Sigmoid colon (tissue), 6 donors: ENCODE measurements at regions not wholly inside any gene's neighbourhood (a gene's known extent, or its start where the extent isn't known, plus 50 kb on each side); places are given as distances from the start of the nearest gene placed in this dataset.

Experiments used
- DNase-seq: peaks from one replicate; pipeline ENCODE4 v3.0.0-alpha.2; 2019
- H3K27ac ChIP-seq, 4 donors: fragments of 200-600 bp; sonication (generic); one replicate each; pipeline ENCODE4 v1.5.1; 2016 to 2019; ENCODE audit warnings: mild to moderate bottlenecking in 1 of 4
- H3K27me3 ChIP-seq, 3 donors: fragments of 200-600 bp; sonication (generic); one replicate each; pipeline ENCODE4 v1.5.1; 2019; ENCODE audit warnings: mild to moderate bottlenecking in 1 of 3
- H3K36me3 ChIP-seq, 4 donors: fragments of 200-600 bp; sonication (generic); one replicate each; pipeline ENCODE4 v1.5.1; 2016 to 2019
- H3K4me1 ChIP-seq, 4 donors: fragments of 200-600 bp; sonication (generic); one replicate each; pipeline ENCODE4 v1.5.1; 2017 to 2019
- H3K4me3 ChIP-seq, 4 donors: fragments of 200-600 bp; sonication (generic); one replicate each; pipeline ENCODE4 v1.5.1; 2017 to 2019; ENCODE audit warnings: mild to moderate bottlenecking in 2 of 4, moderate library complexity in 1 of 4
- H3K9me3 ChIP-seq, 4 donors: fragments of 200-600 bp in 3 of 4; sonication (generic) in 3 of 4; one replicate each; pipeline versions ENCODE4 v1.5.1 to v1.6.1; 2013 to 2019
- EP300 ChIP-seq, 4 donors: sonication (generic); formaldehyde crosslinking; IDR thresholded peaks; one replicate each; pipeline ENCODE4 v1.6.1; 2017; ENCODE audit warnings: antibody characterized with exemption in 4 of 4
- POLR2A ChIP-seq, 2 donors: fragments of 450-650 bp; IDR thresholded peaks; one replicate each; pipeline ENCODE4 v1.6.1; 2016; ENCODE audit warnings: antibody characterized with exemption in 2 of 2, mild to moderate bottlenecking in 2 of 2, moderate library complexity in 2 of 2
- POLR2AphosphoS5 ChIP-seq, 4 donors: sonication (generic); formaldehyde crosslinking; IDR thresholded peaks; one replicate each; pipeline ENCODE4 v1.6.1; 2017; ENCODE audit warnings: antibody characterized with exemption in 4 of 4
- WGBS, 2 donors: extraction: QIAGEN DNeasy Blood & Tissue Kit; methylation state at CpG; one replicate each; pipeline ENCODE4 v1.1.7; 2013; 5-methylcytosine and 5-hydroxymethylcytosine counted together
- intact Hi-C: fragments of 100-400 bp; cut with DNase I; formaldehyde crosslinking; loops from one replicate; pipeline ENCODE4 v1.15.1; 2023
- TF ChIP-seq, protein P1 (sequence below), 4 experiments: fragments of 450-650 bp in 3 of 4; fragments of 200-600 bp in 1 of 4; IDR thresholded peaks; one replicate each; pipeline ENCODE4 v1.5.1; 2016 to 2019; ENCODE audit warnings: antibody characterized with exemption in 4 of 4, mild to moderate bottlenecking in 3 of 4, moderate library complexity in 2 of 4
- donor health status: healthy with polysubstance abuse.
- donor health status: healthy.

DNA sequence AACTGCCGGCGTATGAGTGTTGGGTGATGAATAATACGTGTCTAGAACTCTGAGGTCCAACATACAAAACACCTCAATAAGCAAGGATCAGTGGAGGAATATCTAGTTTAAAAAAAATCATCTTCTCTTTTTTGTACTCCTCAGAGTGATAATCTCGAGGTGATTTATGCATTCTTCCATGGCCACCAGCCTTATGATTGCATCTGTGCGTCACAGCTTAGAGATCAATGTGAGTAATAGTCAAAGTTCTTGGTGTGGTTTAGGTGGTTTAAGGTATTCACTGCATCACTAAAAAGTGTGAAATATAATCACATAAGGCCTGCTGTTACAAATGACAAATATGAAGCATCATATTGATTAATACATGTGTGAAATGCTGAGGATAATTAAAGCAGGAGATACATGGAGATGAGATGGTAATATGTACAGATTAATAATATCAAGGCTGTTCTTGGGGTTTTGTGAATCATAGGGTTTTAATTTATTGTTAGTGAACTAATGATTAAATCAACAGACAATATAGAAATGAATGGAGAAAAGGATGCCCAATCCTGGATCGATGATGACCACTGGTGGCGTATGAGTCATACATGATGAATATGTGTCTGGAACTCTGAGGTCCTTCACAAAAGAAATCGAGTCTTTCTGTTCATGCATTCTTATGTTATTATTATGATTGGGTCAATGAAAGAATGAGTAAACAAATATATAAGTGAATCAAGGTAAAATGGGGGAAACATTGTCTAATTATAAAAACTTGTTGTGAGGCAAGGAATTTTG lies 68.8 kb upstream of the RTL1 start:
- intact Hi-C loops = no loop called here
- Histone ChIP-seq H3K36me3 (no peaks in the 10 kb centered on the region), H3K27ac (no peak overlapping the region), H3K9me3 (no peaks in the 10 kb centered on the region), H3K4me1 (no peaks in the 10 kb centered on the region), H3K27me3 (no peaks in the 10 kb centered on the region), H3K4me3 (no peak overlapping the region)
- DNase-seq = no peak
- 86 to 89% methylated on average over 8 of the region's 8 CpGs for WGBS, 2 donors
- TF ChIP-seq EP300 (IDR thresholded peaks at IDR 0.05) = no peak
- no peak for TF ChIP-seq POLR2AphosphoS5 (IDR thresholded peaks at IDR 0.05)
- TF ChIP-seq, protein P1, sequence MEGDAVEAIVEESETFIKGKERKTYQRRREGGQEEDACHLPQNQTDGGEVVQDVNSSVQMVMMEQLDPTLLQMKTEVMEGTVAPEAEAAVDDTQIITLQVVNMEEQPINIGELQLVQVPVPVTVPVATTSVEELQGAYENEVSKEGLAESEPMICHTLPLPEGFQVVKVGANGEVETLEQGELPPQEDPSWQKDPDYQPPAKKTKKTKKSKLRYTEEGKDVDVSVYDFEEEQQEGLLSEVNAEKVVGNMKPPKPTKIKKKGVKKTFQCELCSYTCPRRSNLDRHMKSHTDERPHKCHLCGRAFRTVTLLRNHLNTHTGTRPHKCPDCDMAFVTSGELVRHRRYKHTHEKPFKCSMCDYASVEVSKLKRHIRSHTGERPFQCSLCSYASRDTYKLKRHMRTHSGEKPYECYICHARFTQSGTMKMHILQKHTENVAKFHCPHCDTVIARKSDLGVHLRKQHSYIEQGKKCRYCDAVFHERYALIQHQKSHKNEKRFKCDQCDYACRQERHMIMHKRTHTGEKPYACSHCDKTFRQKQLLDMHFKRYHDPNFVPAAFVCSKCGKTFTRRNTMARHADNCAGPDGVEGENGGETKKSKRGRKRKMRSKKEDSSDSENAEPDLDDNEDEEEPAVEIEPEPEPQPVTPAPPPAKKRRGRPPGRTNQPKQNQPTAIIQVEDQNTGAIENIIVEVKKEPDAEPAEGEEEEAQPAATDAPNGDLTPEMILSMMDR (IDR thresholded peaks at IDR 0.05) = no peak
- no peak for TF ChIP-seq POLR2A (IDR thresholded peaks at IDR 0.05)

DNA sequence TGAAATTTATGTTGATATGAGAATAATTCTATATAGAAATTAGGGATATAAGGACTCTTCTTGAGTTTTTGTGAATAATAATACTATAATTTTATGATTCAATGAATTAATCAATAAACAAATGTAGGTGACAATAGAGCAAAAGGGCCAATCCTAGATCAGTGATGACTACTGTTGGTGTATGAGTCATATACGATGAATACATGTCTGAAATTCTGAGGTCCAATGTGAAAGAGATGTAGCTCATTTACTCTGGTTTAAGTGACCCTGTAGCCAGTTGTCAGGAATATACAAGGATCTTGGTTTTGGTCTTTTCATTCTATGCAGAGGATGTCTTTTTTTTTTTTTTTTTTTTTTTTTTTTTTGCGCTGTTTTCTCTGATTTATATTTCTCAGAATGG lies 72.1 kb upstream of the RTL1 start:
- DNase-seq = no peak
- H3K27me3 ChIP-seq = no peaks in the 10 kb centered on the region
- TF ChIP-seq, protein P1 (IDR thresholded peaks at IDR 0.05) = no peak
- no peak for TF ChIP-seq EP300 (IDR thresholded peaks at IDR 0.05)
- TF ChIP-seq POLR2A (IDR thresholded peaks at IDR 0.05) = no peak
- no peak for TF ChIP-seq POLR2AphosphoS5 (IDR thresholded peaks at IDR 0.05)
- no peak overlapping the region for H3K27ac ChIP-seq
- no peaks in the 10 kb centered on the region for H3K36me3 ChIP-seq
- no peaks in the 10 kb centered on the region for H3K9me3 ChIP-seq
- intact Hi-C loops = no loop called here
- no peaks in the 10 kb centered on the region for H3K4me1 ChIP-seq
- 84 to 86% methylated on average over 2 of the region's 2 CpGs for WGBS, 2 donors
- H3K4me3 ChIP-seq = no peak overlapping the region

DNA sequence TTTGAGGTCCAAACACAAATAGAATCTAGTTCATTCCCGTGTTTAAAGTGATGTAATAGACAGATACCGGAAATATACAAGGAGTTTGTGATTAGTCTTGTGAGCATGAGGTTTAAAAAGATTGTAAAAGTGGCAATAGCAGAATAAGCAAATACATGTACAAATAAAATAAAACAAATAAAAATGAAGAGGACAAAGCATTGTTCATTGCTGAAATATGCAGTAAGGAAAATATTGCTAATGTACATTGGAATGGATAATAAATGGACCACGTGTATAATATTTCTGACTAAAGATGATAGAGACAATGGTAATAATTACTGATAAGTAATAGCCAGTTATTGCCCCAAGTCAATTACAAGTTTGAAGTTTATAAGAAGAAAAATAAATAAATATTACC lies 75.6 kb upstream of the RTL1 start:
- H3K27ac ChIP-seq = no peak overlapping the region
- no peak for DNase-seq
- H3K36me3 ChIP-seq = no peaks in the 10 kb centered on the region
- TF ChIP-seq, protein P1 (IDR thresholded peaks at IDR 0.05) = no peak
- no peak for TF ChIP-seq POLR2A (IDR thresholded peaks at IDR 0.05)
- no peak for TF ChIP-seq EP300 (IDR thresholded peaks at IDR 0.05)
- TF ChIP-seq POLR2AphosphoS5 (IDR thresholded peaks at IDR 0.05) = no peak
- no peaks in the 10 kb centered on the region for H3K9me3 ChIP-seq
- H3K4me1 ChIP-seq = no peaks in the 10 kb centered on the region
- intact Hi-C loops = no loop called here
- no peaks in the 10 kb centered on the region for H3K27me3 ChIP-seq
- WGBS, 2 donors = 37 to 55% methylated on average over 3 of the region's 3 CpGs
- no peak overlapping the region for H3K4me3 ChIP-seq

DNA sequence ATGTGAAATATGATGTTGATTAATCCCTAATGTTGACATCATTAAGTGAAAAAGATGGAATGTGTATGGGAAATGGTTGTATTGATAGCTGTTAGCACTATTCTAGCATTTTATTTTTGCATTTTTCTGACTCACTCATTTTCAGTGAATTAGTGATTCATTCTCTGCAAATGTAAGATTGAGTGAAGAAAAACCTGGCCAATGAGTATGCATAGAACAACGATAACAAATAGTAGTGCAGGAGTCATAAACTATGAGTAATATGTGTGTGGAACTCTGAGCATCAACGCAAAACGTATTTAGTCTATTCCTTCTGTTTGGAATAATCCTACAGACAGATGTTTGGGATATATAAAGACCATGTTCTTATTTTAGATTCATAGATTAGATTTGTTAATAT lies 76.3 kb upstream of the RTL1 start:
- H3K4me3 ChIP-seq = no peak overlapping the region
- no peaks in the 10 kb centered on the region for H3K27me3 ChIP-seq
- no peaks in the 10 kb centered on the region for H3K36me3 ChIP-seq
- H3K9me3 ChIP-seq = no peaks in the 10 kb centered on the region
- DNase-seq = no peak
- intact Hi-C loops = no loop called here
- TF ChIP-seq POLR2A (IDR thresholded peaks at IDR 0.05) (no peak), POLR2AphosphoS5 (IDR thresholded peaks at IDR 0.05) (no peak), EP300 (IDR thresholded peaks at IDR 0.05) (no peak)
- TF ChIP-seq, protein P1 (IDR thresholded peaks at IDR 0.05) = no peak
- no peak overlapping the region for H3K27ac ChIP-seq
- H3K4me1 ChIP-seq = no peaks in the 10 kb centered on the region
- 73 to 75% methylated on average over 3 of the region's 3 CpGs for WGBS, 2 donors

DNA sequence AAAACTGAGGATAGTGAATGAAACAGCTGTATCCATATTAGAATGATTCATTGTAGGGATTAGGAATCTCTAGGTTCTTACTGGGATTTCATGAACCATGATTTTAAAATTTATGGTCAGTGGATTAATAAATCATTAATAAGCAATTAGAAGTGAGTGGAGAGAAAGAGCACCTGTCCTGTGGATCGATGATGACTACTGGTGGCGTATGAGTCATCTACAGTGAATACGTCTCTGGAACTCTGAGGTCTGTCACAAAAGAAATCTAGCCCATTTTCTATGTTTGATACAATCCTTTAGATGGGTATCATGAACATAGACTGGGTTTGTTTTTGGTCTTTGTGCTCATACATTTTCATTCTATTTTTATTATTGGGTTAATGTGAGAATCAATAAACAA lies 77.3 kb upstream of the RTL1 start:
- no peaks in the 10 kb centered on the region for H3K36me3 ChIP-seq
- DNase-seq = no peak
- TF ChIP-seq POLR2AphosphoS5 (IDR thresholded peaks at IDR 0.05) = no peak
- TF ChIP-seq EP300 (IDR thresholded peaks at IDR 0.05) = no peak
- TF ChIP-seq POLR2A (IDR thresholded peaks at IDR 0.05) = no peak
- TF ChIP-seq, protein P1 (IDR thresholded peaks at IDR 0.05) = no peak
- H3K4me1 ChIP-seq = no peaks in the 10 kb centered on the region
- WGBS, 2 donors = 90% methylated on average over 3 of the region's 3 CpGs
- intact Hi-C loops = no loop called here
- H3K9me3 ChIP-seq = no peaks in the 10 kb centered on the region
- H3K27me3 ChIP-seq = no peaks in the 10 kb centered on the region
- H3K4me3 ChIP-seq = no peak overlapping the region
- H3K27ac ChIP-seq = no peak overlapping the region
